MM.1S (cell line): ENCODE measurements at regions not wholly inside any gene's neighbourhood (a gene's known extent, or its start where the extent isn't known, plus 50 kb on each side); places are given as distances from the start of the nearest gene placed in this dataset.

Experiments
- EZH2 ChIP-seq: fragments of 300-600 bp; sonication (generic); optimal IDR thresholded peaks from 2 replicates; pipeline ENCODE3; 2017; ENCODE audit warnings: low read depth, mild to moderate bottlenecking, antibody characterized with exemption, low read length, mixed read lengths
- EZH2phosphoT487 ChIP-seq: fragments of 300-600 bp; sonication (generic); IDR thresholded peaks from 2 replicates; pipeline ENCODE4 v1.6.1; 2018; ENCODE audit warnings: antibody characterized with exemption, low read length
- TF ChIP-seq, protein P1 (sequence below): fragments of 300-600 bp; sonication (generic); IDR thresholded peaks from 2 replicates; pipeline ENCODE4 v1.5.1; 2016; ENCODE audit warnings: antibody characterized with exemption, low read length, mixed read lengths

DNA sequence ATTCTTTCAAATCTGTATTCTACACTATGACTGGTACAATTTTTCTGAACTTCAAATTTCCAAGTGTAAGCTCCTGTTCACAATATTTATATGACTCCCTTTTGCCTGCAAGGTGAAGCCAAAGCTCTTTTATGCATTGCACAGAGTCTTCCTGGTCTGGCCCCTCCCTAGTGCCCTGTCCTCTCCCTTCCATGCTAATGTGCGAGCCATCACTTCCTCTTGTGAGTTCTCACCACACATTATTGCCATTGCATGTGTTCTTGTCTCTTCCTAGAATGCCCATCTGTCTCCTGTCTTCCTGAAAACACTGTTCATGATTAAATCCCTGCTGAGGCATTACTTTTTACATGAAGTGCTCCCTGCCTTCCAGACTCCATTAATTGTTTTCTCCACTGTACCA, 169.9 kb downstream of the MC4R start:
- TF ChIP-seq, protein P1, sequence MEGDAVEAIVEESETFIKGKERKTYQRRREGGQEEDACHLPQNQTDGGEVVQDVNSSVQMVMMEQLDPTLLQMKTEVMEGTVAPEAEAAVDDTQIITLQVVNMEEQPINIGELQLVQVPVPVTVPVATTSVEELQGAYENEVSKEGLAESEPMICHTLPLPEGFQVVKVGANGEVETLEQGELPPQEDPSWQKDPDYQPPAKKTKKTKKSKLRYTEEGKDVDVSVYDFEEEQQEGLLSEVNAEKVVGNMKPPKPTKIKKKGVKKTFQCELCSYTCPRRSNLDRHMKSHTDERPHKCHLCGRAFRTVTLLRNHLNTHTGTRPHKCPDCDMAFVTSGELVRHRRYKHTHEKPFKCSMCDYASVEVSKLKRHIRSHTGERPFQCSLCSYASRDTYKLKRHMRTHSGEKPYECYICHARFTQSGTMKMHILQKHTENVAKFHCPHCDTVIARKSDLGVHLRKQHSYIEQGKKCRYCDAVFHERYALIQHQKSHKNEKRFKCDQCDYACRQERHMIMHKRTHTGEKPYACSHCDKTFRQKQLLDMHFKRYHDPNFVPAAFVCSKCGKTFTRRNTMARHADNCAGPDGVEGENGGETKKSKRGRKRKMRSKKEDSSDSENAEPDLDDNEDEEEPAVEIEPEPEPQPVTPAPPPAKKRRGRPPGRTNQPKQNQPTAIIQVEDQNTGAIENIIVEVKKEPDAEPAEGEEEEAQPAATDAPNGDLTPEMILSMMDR = no peak
- TF ChIP-seq EZH2phosphoT487 = no peak
- no peak for TF ChIP-seq EZH2
